HepG2 (cell line): ENCODE measurements at regions not wholly inside any gene's neighbourhood (a gene's known extent, or its start where the extent isn't known, plus 50 kb on each side); places are given as distances from the start of the nearest gene placed in this dataset.

Experiments used
- ATRX ChIP-seq: sonication (generic); formaldehyde crosslinking; IDR thresholded peaks from 2 replicates; pipeline ENCODE4 v1.4.0; 2020; ENCODE audit warnings: missing genetic modification reagents, borderline replicate concordance
- E2F1 ChIP-seq: sonication (generic); formaldehyde crosslinking; IDR thresholded peaks from 2 replicates; pipeline ENCODE4 v1.5.0; 2020; ENCODE audit warnings: missing genetic modification reagents
- JUN ChIP-seq: sonication (generic); formaldehyde crosslinking; IDR thresholded peaks from 2 replicates; pipeline ENCODE4 v1.4.0; 2020; ENCODE audit warnings: mild to moderate bottlenecking, missing genetic modification reagents
- MAFK ChIP-seq, 2 experiments: IDR thresholded peaks in 1 of 2; conservative IDR thresholded peaks in 1 of 2; 2 replicates each; pipeline ENCODE4 v1.6.1; 2011; ENCODE audit warnings: improper control_type of control experiment in 2 of 2, low read length in 2 of 2
- PBX2 ChIP-seq: IDR thresholded peaks from 2 replicates; pipeline ENCODE4 v1.6.1; 2016; ENCODE audit warnings: control low read depth
- POLR2A ChIP-seq, 2 experiments: IDR thresholded peaks; 2 replicates each; pipeline ENCODE4 v1.6.1; 2011; ENCODE audit warnings: low read depth in 2 of 2, low read length in 2 of 2, mild to moderate bottlenecking in 1 of 2, moderate library complexity in 1 of 2; ENCODE audit not compliant: insufficient read depth in 1 of 2
- POLR2AphosphoS5 ChIP-seq: IDR thresholded peaks from 2 replicates; pipeline ENCODE4 v1.6.1; 2012; ENCODE audit warnings: low read depth, low read length
- RBM39 ChIP-seq: fragments of 200-400 bp; formaldehyde crosslinking; IDR thresholded peaks from one replicate; pipeline ENCODE4 v1.6.1; 2018; ENCODE audit warnings: antibody characterized with exemption, mild to moderate bottlenecking, low read depth, low read length; ENCODE audit not compliant: poor library complexity, severe bottlenecking
- YEATS4 ChIP-seq: sonication (generic); formaldehyde crosslinking; IDR thresholded peaks from 2 replicates; pipeline ENCODE4 v1.4.0; 2020; ENCODE audit warnings: missing genetic modification reagents, borderline replicate concordance
- ZBTB40 ChIP-seq, 2 experiments: fragments of 450-650 bp in 1 of 2; sonication (generic) in 1 of 2; formaldehyde crosslinking in 1 of 2; IDR thresholded peaks; 2 replicates each; pipeline versions ENCODE4 v1.6.1 to v1.8.0; 2016 to 2022; ENCODE audit warnings: antibody characterized with exemption in 1 of 2, mild to moderate bottlenecking in 1 of 2, missing genetic modification reagents in 1 of 2
- TF ChIP-seq, protein P1 (sequence below): sonication (generic); formaldehyde crosslinking; IDR thresholded peaks from 2 replicates; pipeline ENCODE4 v1.5.0; 2020; ENCODE audit warnings: mild to moderate bottlenecking, missing genetic modification reagents, moderate library complexity
- TF ChIP-seq, protein P2 (sequence below): sonication (generic); formaldehyde crosslinking; IDR thresholded peaks from 2 replicates; pipeline ENCODE4 v1.5.0; 2020; ENCODE audit warnings: missing genetic modification reagents

DNA sequence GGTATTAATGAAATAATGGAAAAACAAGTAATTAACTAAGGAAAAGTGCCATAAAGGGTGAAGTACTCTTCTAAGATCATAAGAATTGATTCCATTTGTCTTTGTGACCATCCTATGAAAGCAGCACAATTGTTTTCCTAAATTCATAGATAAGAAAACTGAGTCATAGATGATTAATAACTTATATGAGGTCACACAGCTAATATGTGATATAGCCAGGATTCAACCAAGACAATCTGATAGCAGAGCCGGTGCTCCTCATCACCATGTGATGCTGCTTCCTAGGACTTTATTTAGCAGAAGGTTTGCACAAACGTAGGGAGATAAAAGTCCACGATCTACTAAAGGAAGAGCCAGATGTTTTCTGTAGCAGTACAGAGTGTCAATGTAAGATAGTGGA lies 181.5 kb upstream of the SYT1 start:
- TF ChIP-seq POLR2A (IDR thresholded peaks at IDR 0.05; ENCODE audit: insufficient read depth in 1 of 2, low read depth in 2 of 2, low read length in 2 of 2), result no peak
- TF ChIP-seq POLR2AphosphoS5, result no peak
- no peak for TF ChIP-seq E2F1
- TF ChIP-seq, protein P1, sequence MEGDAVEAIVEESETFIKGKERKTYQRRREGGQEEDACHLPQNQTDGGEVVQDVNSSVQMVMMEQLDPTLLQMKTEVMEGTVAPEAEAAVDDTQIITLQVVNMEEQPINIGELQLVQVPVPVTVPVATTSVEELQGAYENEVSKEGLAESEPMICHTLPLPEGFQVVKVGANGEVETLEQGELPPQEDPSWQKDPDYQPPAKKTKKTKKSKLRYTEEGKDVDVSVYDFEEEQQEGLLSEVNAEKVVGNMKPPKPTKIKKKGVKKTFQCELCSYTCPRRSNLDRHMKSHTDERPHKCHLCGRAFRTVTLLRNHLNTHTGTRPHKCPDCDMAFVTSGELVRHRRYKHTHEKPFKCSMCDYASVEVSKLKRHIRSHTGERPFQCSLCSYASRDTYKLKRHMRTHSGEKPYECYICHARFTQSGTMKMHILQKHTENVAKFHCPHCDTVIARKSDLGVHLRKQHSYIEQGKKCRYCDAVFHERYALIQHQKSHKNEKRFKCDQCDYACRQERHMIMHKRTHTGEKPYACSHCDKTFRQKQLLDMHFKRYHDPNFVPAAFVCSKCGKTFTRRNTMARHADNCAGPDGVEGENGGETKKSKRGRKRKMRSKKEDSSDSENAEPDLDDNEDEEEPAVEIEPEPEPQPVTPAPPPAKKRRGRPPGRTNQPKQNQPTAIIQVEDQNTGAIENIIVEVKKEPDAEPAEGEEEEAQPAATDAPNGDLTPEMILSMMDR (CRISPR knock-in tag), result no peak
- no peak for TF ChIP-seq ZBTB40 (IDR thresholded peaks at IDR 0.05)
- no peak for TF ChIP-seq ZBTB40 (CRISPR knock-in tag; IDR thresholded peaks at IDR 0.05)
- no peak for TF ChIP-seq MAFK (conservative IDR thresholded peaks at IDR 0.05 in 1 of 2, IDR thresholded peaks at IDR 0.05 in 1 of 2; ENCODE audit: low read length in 2 of 2)
- TF ChIP-seq, protein P2, sequence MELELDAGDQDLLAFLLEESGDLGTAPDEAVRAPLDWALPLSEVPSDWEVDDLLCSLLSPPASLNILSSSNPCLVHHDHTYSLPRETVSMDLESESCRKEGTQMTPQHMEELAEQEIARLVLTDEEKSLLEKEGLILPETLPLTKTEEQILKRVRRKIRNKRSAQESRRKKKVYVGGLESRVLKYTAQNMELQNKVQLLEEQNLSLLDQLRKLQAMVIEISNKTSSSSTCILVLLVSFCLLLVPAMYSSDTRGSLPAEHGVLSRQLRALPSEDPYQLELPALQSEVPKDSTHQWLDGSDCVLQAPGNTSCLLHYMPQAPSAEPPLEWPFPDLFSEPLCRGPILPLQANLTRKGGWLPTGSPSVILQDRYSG, result no peak
- TF ChIP-seq ATRX (CRISPR knock-in tag), result no peak
- no peak for TF ChIP-seq RBM39
- TF ChIP-seq JUN (CRISPR knock-in tag), result no peak
- no peak for TF ChIP-seq PBX2 (CRISPR knock-in tag)
- TF ChIP-seq YEATS4, result no peak
